HG03469 (cell line): ENCODE measurements at regions not wholly inside any gene's neighbourhood (a gene's known extent, or its start where the extent isn't known, plus 50 kb on each side); places are given as distances from the start of the nearest gene placed in this dataset.

Source experiments
- ATAC-seq: cut with Tn5 transposase; IDR thresholded peaks from one replicate; pipeline ENCODE4 v1.9.1; 2021; ENCODE audit warnings: mild to moderate bottlenecking, moderate library complexity, moderate number of reproducible peaks; ENCODE audit not compliant: unreplicated experiment

GRCh38 chr10:111493024-111493625 lies 416.3 kb downstream of the ADRA2A start:
- no peak for ATAC-seq

GRCh38 chr10:111498560-111498959 lies 421.7 kb downstream of the ADRA2A start:
- no peak for ATAC-seq

- ATAC-seq, result no peak
Measured at GRCh38 chr10:111504376-111504775, 427.5 kb downstream of the ADRA2A start.

GRCh38 chr10:111506266-111507034 lies 429.6 kb downstream of the ADRA2A start:
- no peak for ATAC-seq

DNA sequence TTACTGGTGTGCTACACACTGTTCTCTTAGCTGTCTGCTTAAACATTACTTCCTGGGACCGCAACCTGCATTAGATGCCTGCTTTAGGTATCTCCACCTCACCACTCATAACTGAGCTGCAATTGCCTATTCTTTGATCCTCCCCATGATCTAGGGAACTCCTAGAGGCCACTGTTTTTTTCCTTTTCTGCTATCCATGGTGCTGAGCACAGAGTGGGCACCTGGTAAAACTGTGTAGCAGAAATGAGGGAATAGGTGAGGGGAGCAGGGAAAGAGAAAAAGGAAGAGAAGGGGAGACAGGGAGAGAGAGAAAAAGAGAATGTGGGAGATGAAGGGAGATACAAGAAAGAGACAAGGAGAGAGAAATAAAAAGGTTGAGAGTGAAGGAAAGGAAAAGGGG lies 434.9 kb downstream of the ADRA2A start:
- ATAC-seq, result no peak

DNA sequence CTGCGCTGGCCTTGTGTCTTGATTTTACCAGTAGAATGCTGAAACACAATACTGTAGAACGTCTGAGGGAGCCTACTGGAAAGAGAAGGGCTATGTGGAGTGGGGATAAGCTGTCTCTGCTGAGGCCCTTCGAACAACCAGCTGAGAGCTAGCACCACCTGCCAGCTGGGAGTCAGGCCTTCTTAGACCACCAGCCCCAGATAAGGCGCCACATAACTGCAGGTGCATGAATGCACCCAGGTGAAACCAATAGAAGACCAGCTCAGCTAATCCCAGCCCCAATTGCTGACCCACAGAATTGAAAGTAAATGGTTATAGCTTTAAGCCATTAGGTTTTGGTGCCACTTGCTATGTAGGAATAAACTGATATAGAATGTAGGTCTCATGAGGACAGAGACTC lies 438.4 kb downstream of the ADRA2A start:
- no peak for ATAC-seq

DNA sequence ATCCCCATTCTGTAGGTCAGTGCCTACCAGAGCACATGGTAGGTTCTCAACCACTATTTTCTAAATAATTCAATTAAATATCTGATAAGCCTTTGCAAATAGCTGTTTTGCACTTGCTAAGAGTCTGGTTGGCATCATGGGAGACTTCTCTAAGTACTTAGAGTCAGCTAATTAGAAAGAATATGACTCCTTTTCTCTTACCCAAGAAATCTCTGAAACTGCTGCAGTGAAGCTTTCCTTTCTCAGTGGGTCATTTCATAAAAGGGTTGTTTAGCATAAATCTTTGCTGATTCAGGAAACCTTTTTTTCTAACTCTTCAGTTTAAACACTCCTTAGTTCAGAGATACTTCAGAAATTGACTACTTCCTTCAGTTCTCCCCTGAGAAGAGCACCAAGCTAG lies 438.9 kb downstream of the ADRA2A start:
- no peak for ATAC-seq

- ATAC-seq, result no peak
Measured at GRCh38 chr10:111516144-111516543, 439.3 kb downstream of the ADRA2A start.

GRCh38 chr10:111522141-111522540 lies 445.3 kb downstream of the ADRA2A start:
- no peak for ATAC-seq

DNA sequence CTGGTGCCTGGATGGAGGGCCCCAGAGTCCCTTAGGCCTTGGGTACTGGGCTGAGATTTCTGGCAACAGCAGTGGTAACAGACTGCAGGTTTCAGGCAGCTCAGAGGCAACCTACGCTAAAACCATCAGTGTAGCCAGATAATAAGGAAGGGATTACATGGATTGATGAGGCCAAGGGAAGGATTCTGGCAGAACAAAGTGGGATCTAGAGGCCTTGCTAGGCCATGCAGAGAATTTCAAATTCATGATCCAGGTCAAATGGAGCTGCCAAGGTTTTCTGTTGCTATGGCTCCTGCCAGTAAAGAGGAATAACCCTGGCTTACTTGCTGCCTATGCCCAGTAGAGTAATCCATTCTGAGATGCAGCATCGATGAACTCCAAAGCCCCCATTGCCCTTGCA lies 445.7 kb downstream of the ADRA2A start:
- ATAC-seq, result no peak

GRCh38 chr10:111523016-111523415 lies 446.2 kb downstream of the ADRA2A start:
- no peak for ATAC-seq

- ATAC-seq, result no peak
Measured at GRCh38 chr10:111524134-111524533, 447.3 kb downstream of the ADRA2A start.

GRCh38 chr10:111525696-111526095 lies 448.9 kb downstream of the ADRA2A start:
- no peak for ATAC-seq

DNA sequence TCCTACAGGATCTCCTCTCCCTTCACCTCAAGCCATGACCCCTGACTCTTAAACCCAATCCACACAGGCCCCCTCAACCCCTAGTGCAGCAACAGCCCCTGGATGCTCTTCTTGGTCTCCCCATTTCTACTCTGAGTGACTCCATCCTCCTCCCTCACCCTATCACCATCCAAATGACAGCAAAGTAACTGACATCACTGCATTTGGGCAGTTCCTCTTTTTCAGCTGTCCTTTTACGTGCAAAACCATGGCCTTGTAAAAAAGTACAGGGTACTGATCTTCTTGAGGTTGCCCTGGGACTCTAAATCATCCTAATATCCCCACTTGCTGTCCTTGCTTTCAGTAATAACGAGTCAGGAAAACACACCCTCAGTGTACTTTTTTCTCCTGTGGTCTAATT lies 454.9 kb downstream of the ADRA2A start:
- no peak for ATAC-seq

DNA sequence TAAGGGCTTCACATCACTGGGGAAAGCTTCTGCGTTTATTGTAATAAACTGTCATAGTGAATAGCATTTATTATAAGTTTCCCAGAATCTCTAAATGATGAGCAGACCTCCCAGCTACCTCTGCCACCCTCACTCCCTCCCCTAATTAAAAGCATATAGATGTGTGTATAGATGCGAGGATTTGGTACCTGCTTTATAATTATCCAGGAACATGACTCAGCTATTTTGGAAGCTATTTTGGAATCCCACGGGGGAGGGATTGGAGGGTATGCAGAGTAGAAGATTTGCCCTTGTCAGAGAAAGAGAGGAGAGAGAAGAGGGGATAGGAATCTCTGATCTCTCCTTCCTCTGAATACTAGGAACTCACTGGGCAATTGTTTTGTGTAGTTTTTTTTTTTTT lies 455.3 kb downstream of the ADRA2A start:
- ATAC-seq, result no peak

DNA sequence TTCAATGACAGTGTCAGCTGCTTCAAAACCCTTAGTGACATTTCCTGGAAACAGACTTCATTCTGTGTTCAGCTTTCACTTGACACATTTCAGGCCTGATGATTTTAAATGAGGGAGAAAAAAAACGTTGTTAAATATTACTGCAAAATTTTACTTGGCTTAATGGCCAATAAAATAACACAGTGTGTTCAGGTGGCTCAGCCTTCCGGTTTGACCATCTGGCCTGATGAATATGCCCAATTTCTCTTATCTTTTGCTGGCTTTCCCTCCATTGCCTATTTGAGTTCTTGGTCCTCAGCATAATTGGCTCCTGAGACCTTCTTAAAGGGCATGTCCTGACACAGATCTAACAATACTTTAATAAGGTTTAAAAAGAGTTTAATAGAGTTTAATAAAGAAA lies 462.4 kb downstream of the ADRA2A start:
- ATAC-seq, result no peak

- no peak for ATAC-seq
Measured at GRCh38 chr10:111543854-111544253, 467.0 kb downstream of the ADRA2A start.

- no peak for ATAC-seq
Measured at GRCh38 chr10:111545861-111546605, 469.2 kb downstream of the ADRA2A start.

GRCh38 chr10:111548084-111548726 lies 471.4 kb downstream of the ADRA2A start:
- no peak for ATAC-seq

DNA sequence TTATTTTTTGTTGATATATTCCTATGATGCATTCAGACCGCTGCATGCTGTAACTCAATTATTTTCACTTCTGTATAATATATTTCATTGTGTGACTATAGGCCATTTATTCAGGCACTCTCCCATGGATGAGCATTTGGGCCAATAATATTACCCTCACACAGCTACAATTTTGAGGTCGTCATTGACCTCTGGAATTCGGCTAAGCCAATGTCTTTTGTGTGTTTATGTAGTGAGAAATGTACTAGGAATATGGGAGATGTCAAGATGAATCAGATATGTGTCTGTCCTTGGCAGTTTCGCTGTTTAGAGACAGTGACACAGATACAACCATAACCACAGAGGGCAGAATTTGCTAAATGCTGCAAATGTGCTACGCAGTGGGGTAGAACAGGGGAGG lies 474.2 kb downstream of the ADRA2A start:
- ATAC-seq, result no peak

GRCh38 chr10:111556666-111557065 lies 479.8 kb downstream of the ADRA2A start:
- no peak for ATAC-seq
